Naive B cell (primary cell): ENCODE measurements at regions not wholly inside any gene's neighbourhood (a gene's known extent, or its start where the extent isn't known, plus 50 kb on each side); places are given as distances from the start of the nearest gene placed in this dataset.

Experiments
- ATAC-seq, 2 donors: fragments of 150-1000 bp; cut with Tn5 transposase; 2 replicates each; pipeline ENCODE4 v1.10.0; 2021; ENCODE audit warnings: low read depth in 2 of 2, mild to moderate bottlenecking in 2 of 2, moderate library complexity in 2 of 2
- DNase-seq: peaks from one replicate; pipeline ENCODE4 v3.0.0; 2022
- H3K27ac Mint-ChIP-seq, 6 donors: one replicate each; pipeline ENCODE4 v1.8.0; 2020 to 2022; ENCODE audit warnings: mild to moderate bottlenecking in 6 of 6, mixed read lengths in 6 of 6, moderate library complexity in 5 of 6, inconsistent platforms in 2 of 6
- H3K27me3 Mint-ChIP-seq, 3 donors: one replicate each; pipeline ENCODE4 v1.8.0; 2021 to 2022; ENCODE audit warnings: mixed read lengths in 3 of 3, mild to moderate bottlenecking in 1 of 3
- H3K36me3 Mint-ChIP-seq, 2 donors: one replicate each; pipeline ENCODE4 v1.8.0; 2020 to 2022; ENCODE audit warnings: mixed read lengths in 2 of 2, inconsistent platforms in 1 of 2, mild to moderate bottlenecking in 1 of 2
- H3K4me1 Mint-ChIP-seq, 3 donors: one replicate each; pipeline ENCODE4 v1.8.0; 2020 to 2022; ENCODE audit warnings: mixed read lengths in 3 of 3, inconsistent platforms in 1 of 3, mild to moderate bottlenecking in 1 of 3, moderate library complexity in 1 of 3
- H3K4me3 Mint-ChIP-seq, 8 donors: one replicate each; pipeline ENCODE4 v1.8.0; 2020 to 2022; ENCODE audit warnings: mild to moderate bottlenecking in 8 of 8, mixed read lengths in 8 of 8, moderate library complexity in 8 of 8, inconsistent platforms in 2 of 8
- H3K9me3 Mint-ChIP-seq, 7 donors: one replicate each; pipeline ENCODE4 v1.8.0; 2020 to 2022; ENCODE audit warnings: mixed read lengths in 7 of 7, mild to moderate bottlenecking in 5 of 7, inconsistent platforms in 2 of 7, moderate library complexity in 1 of 7

- H3K27ac Mint-ChIP-seq: peak overlapping the region in 1 of 6 donors; percentile 4
- H3K9me3 Mint-ChIP-seq: peaks cover 0 to 9% (median 2%) of the 10 kb centered on the region in 7 donors
- peaks cover 0 to 18% of the 10 kb centered on the region in 2 donors for H3K36me3 Mint-ChIP-seq
- peaks cover 13 to 23% (median 19%) of the 10 kb centered on the region in 3 donors for H3K4me1 Mint-ChIP-seq
- ATAC-seq (no peak), DNase-seq (no peak)
- H3K27me3 Mint-ChIP-seq: peaks cover 0 to 20% (median 11%) of the 10 kb centered on the region in 3 donors
- no peak overlapping the region for H3K4me3 Mint-ChIP-seq
Measured at GRCh38 chr10:62562101-62562500, 187.9 kb downstream of the ZNF365 start.

- peaks cover 13 to 23% (median 19%) of the 10 kb centered on the region in 3 donors for H3K4me1 Mint-ChIP-seq
- H3K27ac Mint-ChIP-seq: no peak overlapping the region
- H3K9me3 Mint-ChIP-seq: peaks cover 0 to 9% (median 2%) of the 10 kb centered on the region in 7 donors
- H3K27me3 Mint-ChIP-seq: peaks cover 0 to 17% (median 11%) of the 10 kb centered on the region in 3 donors
- H3K36me3 Mint-ChIP-seq: peaks cover 0 to 17% of the 10 kb centered on the region in 2 donors
- DNase-seq (no peak), ATAC-seq (no peak)
- H3K4me3 Mint-ChIP-seq: no peak overlapping the region
Measured at GRCh38 chr10:62562795-62563194, 188.6 kb downstream of the ZNF365 start.

GRCh38 chr10:62573929-62574328 lies 199.8 kb downstream of the ZNF365 start:
- DNase-seq (no peak), ATAC-seq (no peak)
- Mint-ChIP-seq H3K4me3 (no peak overlapping the region), H3K27me3 (peaks cover 0 to 8% (median 0%) of the 10 kb centered on the region in 3 donors), H3K36me3 (peaks cover 0 to 7% of the 10 kb centered on the region in 2 donors), H3K27ac (no peak overlapping the region), H3K4me1 (peaks cover 0 to 7% (median 7%) of the 10 kb centered on the region in 3 donors), H3K9me3 (no peaks in the 10 kb centered on the region)

- Mint-ChIP-seq H3K36me3 (peaks cover 5 to 7% of the 10 kb centered on the region in 2 donors), H3K9me3 (no peaks in the 10 kb centered on the region), H3K4me1 (peaks cover 0 to 3% (median 0%) of the 10 kb centered on the region in 3 donors), H3K27me3 (peaks cover 0 to 8% (median 0%) of the 10 kb centered on the region in 3 donors), H3K27ac (no peak overlapping the region), H3K4me3 (no peak overlapping the region)
- no peak for DNase-seq
- ATAC-seq: no peak
Measured at GRCh38 chr10:62577076-62577475, 202.9 kb downstream of the ZNF365 start.

- no peak for ATAC-seq
- no peak for DNase-seq
- peaks cover 5 to 7% of the 10 kb centered on the region in 2 donors for H3K36me3 Mint-ChIP-seq
- H3K9me3 Mint-ChIP-seq: no peaks in the 10 kb centered on the region
- H3K4me3 Mint-ChIP-seq: no peak overlapping the region
- no peak overlapping the region for H3K27ac Mint-ChIP-seq
- peaks cover 0 to 3% (median 0%) of the 10 kb centered on the region in 3 donors for H3K4me1 Mint-ChIP-seq
- H3K27me3 Mint-ChIP-seq: peaks cover 0 to 8% (median 0%) of the 10 kb centered on the region in 3 donors
Measured at GRCh38 chr10:62577666-62578291, 203.6 kb downstream of the ZNF365 start.

GRCh38 chr10:62578301-62578700 lies 204.1 kb downstream of the ZNF365 start:
- peaks cover 0 to 8% (median 0%) of the 10 kb centered on the region in 3 donors for H3K27me3 Mint-ChIP-seq
- H3K4me1 Mint-ChIP-seq: peaks cover 0 to 3% (median 0%) of the 10 kb centered on the region in 3 donors
- ATAC-seq (no peak), DNase-seq (no peak)
- H3K27ac Mint-ChIP-seq: no peak overlapping the region
- H3K36me3 Mint-ChIP-seq: peaks cover 5 to 7% of the 10 kb centered on the region in 2 donors
- H3K4me3 Mint-ChIP-seq: no peak overlapping the region
- H3K9me3 Mint-ChIP-seq: no peaks in the 10 kb centered on the region

GRCh38 chr10:62578916-62579315 lies 204.7 kb downstream of the ZNF365 start:
- Mint-ChIP-seq H3K27me3 (peaks cover 0 to 8% (median 0%) of the 10 kb centered on the region in 3 donors), H3K36me3 (peaks cover 5 to 7% of the 10 kb centered on the region in 2 donors), H3K27ac (no peak overlapping the region), H3K4me3 (no peak overlapping the region), H3K4me1 (peaks cover 0 to 3% (median 1%) of the 10 kb centered on the region in 3 donors), H3K9me3 (no peaks in the 10 kb centered on the region)
- ATAC-seq (no peak), DNase-seq (no peak)

GRCh38 chr10:62580396-62580795 lies 206.2 kb downstream of the ZNF365 start:
- Mint-ChIP-seq H3K27me3 (peaks cover 0 to 1% (median 0%) of the 10 kb centered on the region in 3 donors), H3K27ac (no peak overlapping the region), H3K36me3 (peaks cover 1 to 5% of the 10 kb centered on the region in 2 donors), H3K9me3 (no peaks in the 10 kb centered on the region), H3K4me3 (no peak overlapping the region), H3K4me1 (peaks cover 0 to 7% (median 5%) of the 10 kb centered on the region in 3 donors)
- DNase-seq (no peak), ATAC-seq (no peak)

GRCh38 chr10:62581351-62581750 lies 207.2 kb downstream of the ZNF365 start:
- peaks cover 0 to 7% (median 5%) of the 10 kb centered on the region in 3 donors for H3K4me1 Mint-ChIP-seq
- DNase-seq (no peak), ATAC-seq (no peak)
- H3K4me3 Mint-ChIP-seq: no peak overlapping the region
- H3K36me3 Mint-ChIP-seq: peaks cover 0 to 5% of the 10 kb centered on the region in 2 donors
- no peaks in the 10 kb centered on the region for H3K9me3 Mint-ChIP-seq
- no peaks in the 10 kb centered on the region for H3K27me3 Mint-ChIP-seq
- peak overlapping the region in 1 of 6 donors; percentile 89 for H3K27ac Mint-ChIP-seq

- ATAC-seq (no peak), DNase-seq (no peak)
- Mint-ChIP-seq H3K9me3 (no peaks in the 10 kb centered on the region), H3K36me3 (peaks cover 0 to 5% of the 10 kb centered on the region in 2 donors), H3K4me3 (no peak overlapping the region), H3K27ac (no peak overlapping the region), H3K27me3 (no peaks in the 10 kb centered on the region), H3K4me1 (peaks cover 0 to 7% (median 5%) of the 10 kb centered on the region in 3 donors)
Measured at GRCh38 chr10:62582101-62582705, 208.0 kb downstream of the ZNF365 start.

GRCh38 chr10:62582804-62583208 lies 208.6 kb downstream of the ZNF365 start:
- no peak for ATAC-seq

GRCh38 chr10:62583876-62584615 lies 209.9 kb downstream of the ZNF365 start:
- Mint-ChIP-seq H3K4me1 (peaks cover 0 to 7% (median 5%) of the 10 kb centered on the region in 3 donors), H3K9me3 (peaks cover 0 to 10% (median 7%) of the 10 kb centered on the region in 7 donors), H3K4me3 (peak overlapping the region in 1 of 8 donors; percentile 70), H3K27me3 (no peaks in the 10 kb centered on the region), H3K27ac (no peak overlapping the region), H3K36me3 (peaks cover 0 to 5% of the 10 kb centered on the region in 2 donors)
- ATAC-seq (no peak), DNase-seq (no peak)

More at GRCh38 chr10:62582804-62583208, 208.6 kb downstream of the ZNF365 start:
- Mint-ChIP-seq H3K4me1 (peaks cover 0 to 7% (median 5%) of the 10 kb centered on the region in 3 donors), H3K4me3 (no peak overlapping the region), H3K36me3 (peaks cover 0 to 5% of the 10 kb centered on the region in 2 donors), H3K27ac (no peak overlapping the region), H3K9me3 (peaks cover 0 to 4% (median 2%) of the 10 kb centered on the region in 7 donors), H3K27me3 (no peaks in the 10 kb centered on the region)
- no peak for DNase-seq

- Mint-ChIP-seq H3K4me3 (no peak overlapping the region), H3K27ac (no peak overlapping the region), H3K9me3 (peaks cover 0 to 10% (median 7%) of the 10 kb centered on the region in 7 donors), H3K36me3 (peaks cover 0 to 5% of the 10 kb centered on the region in 2 donors), H3K4me1 (peaks cover 0 to 7% (median 5%) of the 10 kb centered on the region in 3 donors), H3K27me3 (no peaks in the 10 kb centered on the region)
- ATAC-seq: no peak
- DNase-seq: no peak
Measured at GRCh38 chr10:62584731-62585130, 210.6 kb downstream of the ZNF365 start.
